ENCODE measurements at regions not wholly inside any gene's neighbourhood (a gene's known extent, or its start where the extent isn't known, plus 50 kb on each side); places are given as distances from the start of the nearest gene placed in this dataset.

DNA sequence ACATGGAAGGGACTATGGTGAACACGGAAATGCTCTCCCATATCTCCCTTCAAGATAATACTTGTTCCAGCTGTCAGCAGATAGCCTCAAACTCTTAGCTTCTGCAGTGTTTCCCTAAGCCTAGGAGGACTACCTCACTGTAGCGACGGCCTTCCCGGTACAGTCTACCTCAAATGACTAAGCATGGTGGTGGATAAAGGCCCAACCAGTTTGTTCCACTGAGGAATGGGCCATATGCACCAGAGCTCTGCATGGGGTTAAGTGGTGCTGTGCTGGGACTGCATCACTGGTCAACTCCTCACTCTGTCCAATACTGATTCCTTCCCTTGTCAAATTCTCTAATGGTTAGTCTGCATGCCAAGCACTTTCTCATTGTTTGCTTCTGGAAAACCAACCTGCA is 119.6 kb upstream of the GNPDA2 start:
- no peaks in the 10 kb centered on the region for H3K9me3 ChIP-seq
- WGBS, 2 donors (ENCODE audit: low coverage in 1 of 2), result 32 to 49% methylated on average over 3 to 4 of the region's 4 CpGs
- TF ChIP-seq POLR2AphosphoS5 (IDR thresholded peaks at IDR 0.05) (no peak), POLR2A (IDR thresholded peaks at IDR 0.05) (no peak), EP300 (IDR thresholded peaks at IDR 0.05) (no peak)
- TF ChIP-seq, protein P1, sequence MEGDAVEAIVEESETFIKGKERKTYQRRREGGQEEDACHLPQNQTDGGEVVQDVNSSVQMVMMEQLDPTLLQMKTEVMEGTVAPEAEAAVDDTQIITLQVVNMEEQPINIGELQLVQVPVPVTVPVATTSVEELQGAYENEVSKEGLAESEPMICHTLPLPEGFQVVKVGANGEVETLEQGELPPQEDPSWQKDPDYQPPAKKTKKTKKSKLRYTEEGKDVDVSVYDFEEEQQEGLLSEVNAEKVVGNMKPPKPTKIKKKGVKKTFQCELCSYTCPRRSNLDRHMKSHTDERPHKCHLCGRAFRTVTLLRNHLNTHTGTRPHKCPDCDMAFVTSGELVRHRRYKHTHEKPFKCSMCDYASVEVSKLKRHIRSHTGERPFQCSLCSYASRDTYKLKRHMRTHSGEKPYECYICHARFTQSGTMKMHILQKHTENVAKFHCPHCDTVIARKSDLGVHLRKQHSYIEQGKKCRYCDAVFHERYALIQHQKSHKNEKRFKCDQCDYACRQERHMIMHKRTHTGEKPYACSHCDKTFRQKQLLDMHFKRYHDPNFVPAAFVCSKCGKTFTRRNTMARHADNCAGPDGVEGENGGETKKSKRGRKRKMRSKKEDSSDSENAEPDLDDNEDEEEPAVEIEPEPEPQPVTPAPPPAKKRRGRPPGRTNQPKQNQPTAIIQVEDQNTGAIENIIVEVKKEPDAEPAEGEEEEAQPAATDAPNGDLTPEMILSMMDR (IDR thresholded peaks at IDR 0.05), result no peak
- H3K36me3 ChIP-seq, result no peaks in the 10 kb centered on the region
- ATAC-seq, result no peak
- peaks cover 0 to 11% (median 0%) of the 10 kb centered on the region in 3 donors for H3K4me1 ChIP-seq
- peak overlapping the region in 1 of 4 donors; percentile 5 for H3K27ac ChIP-seq
- no peak overlapping the region for H3K4me3 ChIP-seq
- no peaks in the 10 kb centered on the region for H3K27me3 ChIP-seq

DNA sequence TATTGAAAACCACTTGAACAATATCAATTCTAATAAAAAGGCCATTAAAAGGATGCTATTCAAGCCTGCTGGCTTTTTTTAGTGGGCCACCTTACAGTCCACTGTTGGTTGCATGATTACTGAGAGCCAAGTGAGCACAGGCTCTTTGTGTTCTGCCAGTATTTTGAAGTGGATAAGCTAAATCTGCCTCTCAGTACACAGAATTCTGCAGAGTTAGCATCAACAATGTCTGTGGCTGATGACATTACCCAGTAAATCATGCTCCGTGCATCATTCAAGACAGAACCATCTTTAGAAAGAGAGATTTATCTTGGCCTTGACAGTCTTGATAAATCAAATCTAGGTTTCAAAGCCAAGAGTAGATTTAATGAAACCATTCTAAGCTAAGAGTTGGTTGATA is 119.0 kb upstream of the GNPDA2 start:
- H3K27ac ChIP-seq, result no peak overlapping the region
- 27 to 29% methylated on average over 1 of the region's 1 CpG for WGBS, 2 donors (ENCODE audit: low coverage in 1 of 2)
- H3K36me3 ChIP-seq, result no peaks in the 10 kb centered on the region
- H3K27me3 ChIP-seq, result no peaks in the 10 kb centered on the region
- no peaks in the 10 kb centered on the region for H3K9me3 ChIP-seq
- H3K4me3 ChIP-seq, result no peak overlapping the region
- no peak for ATAC-seq
- TF ChIP-seq POLR2AphosphoS5 (IDR thresholded peaks at IDR 0.05), result peak; percentile 52
- no peak for TF ChIP-seq EP300 (IDR thresholded peaks at IDR 0.05)
- peaks cover 0 to 11% (median 0%) of the 10 kb centered on the region in 3 donors for H3K4me1 ChIP-seq

DNA sequence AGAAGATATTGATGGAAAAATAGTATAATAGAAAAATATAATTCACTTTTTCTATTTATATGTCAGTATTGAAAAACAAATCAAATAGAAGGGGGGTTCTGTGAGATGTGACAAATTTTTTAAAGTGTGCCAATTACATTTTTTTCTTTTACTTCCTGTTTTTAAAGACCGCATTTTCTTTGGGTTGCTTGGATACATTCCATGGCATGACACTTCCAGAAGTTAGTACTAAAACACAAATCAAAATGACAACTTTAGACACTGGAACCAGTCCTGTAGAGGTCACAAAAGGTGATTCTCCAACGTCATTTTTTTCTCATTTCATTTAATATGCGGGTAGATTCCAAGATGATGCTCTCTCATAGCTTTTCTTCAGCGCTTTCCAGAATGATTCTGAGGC is 116.2 kb upstream of the GNPDA2 start:
- H3K27me3 ChIP-seq, result no peaks in the 10 kb centered on the region
- no peaks in the 10 kb centered on the region for H3K9me3 ChIP-seq
- H3K27ac ChIP-seq, result no peak overlapping the region
- no peak overlapping the region for H3K4me3 ChIP-seq
- 48 to 50% methylated on average over 4 of the region's 4 CpGs for WGBS, 2 donors (ENCODE audit: low coverage in 1 of 2)
- TF ChIP-seq, protein P1 (IDR thresholded peaks at IDR 0.05), result no peak
- TF ChIP-seq EP300 (IDR thresholded peaks at IDR 0.05), result no peak
- TF ChIP-seq POLR2A (IDR thresholded peaks at IDR 0.05), result no peak
- no peak for TF ChIP-seq POLR2AphosphoS5 (IDR thresholded peaks at IDR 0.05)
- no peaks in the 10 kb centered on the region for H3K36me3 ChIP-seq
- H3K4me1 ChIP-seq, result peaks cover 0 to 11% (median 0%) of the 10 kb centered on the region in 3 donors
- no peak for ATAC-seq

DNA sequence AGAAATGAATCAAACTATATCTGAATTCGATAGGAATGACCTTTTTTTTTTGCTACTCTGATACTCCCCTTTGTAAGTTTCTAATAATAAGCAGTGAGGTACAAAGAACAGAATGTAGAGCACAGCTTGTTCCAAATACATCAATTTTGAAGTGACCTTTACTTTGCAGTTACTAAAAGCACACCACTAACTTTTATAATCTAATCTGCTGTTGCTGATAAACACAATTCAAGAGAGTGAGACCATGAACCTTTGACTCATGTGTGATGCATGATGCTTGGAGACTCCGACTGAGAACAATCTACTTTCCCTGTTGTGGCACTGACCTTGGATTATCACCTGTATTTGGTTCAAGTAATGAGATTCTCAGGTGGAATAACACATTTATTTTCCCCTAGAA is 91.6 kb upstream of the GNPDA2 start:
- Histone ChIP-seq H3K27ac (peak overlapping the region in 3 of 4 donors; percentile 36 to 60 (median 39)), H3K4me3 (no peak overlapping the region), H3K36me3 (no peaks in the 10 kb centered on the region), H3K9me3 (peaks cover 0 to 10% (median 0%) of the 10 kb centered on the region in 3 donors), H3K4me1 (peaks cover 0 to 18% (median 4%) of the 10 kb centered on the region in 3 donors), H3K27me3 (no peaks in the 10 kb centered on the region)
- TF ChIP-seq EP300 (IDR thresholded peaks at IDR 0.05) (no peak), POLR2AphosphoS5 (IDR thresholded peaks at IDR 0.05) (peak; percentile 89)
- WGBS, 2 donors (ENCODE audit: low coverage in 1 of 2), result 18 to 28% methylated on average over 2 of the region's 2 CpGs
- peak; percentile 51 for ATAC-seq

DNA sequence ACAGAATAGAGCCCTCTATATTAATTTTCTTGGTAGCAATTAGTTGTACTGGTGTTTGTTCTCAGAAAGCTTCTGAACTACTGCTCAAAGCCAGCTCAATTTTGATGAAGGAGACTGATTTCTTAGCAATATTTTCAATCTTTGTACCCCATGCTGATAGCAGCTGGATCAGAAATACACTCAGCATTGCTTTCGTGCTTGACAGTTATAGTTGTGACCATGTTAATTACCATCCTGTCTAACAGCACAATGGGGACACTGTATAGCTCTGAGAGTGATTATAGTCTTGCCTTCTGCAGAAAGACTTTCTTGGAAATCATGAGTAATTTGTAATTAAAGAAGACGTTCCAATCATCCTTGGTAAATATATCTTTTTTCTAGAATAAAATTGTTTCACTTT is 79.7 kb upstream of the GNPDA2 start:
- no peak overlapping the region for H3K4me3 ChIP-seq
- no peaks in the 10 kb centered on the region for H3K36me3 ChIP-seq
- ATAC-seq, result no peak
- no peaks in the 10 kb centered on the region for H3K9me3 ChIP-seq
- TF ChIP-seq, protein P1 (IDR thresholded peaks at IDR 0.05), result no peak
- TF ChIP-seq POLR2AphosphoS5 (IDR thresholded peaks at IDR 0.05) (no peak), EP300 (IDR thresholded peaks at IDR 0.05) (no peak), POLR2A (IDR thresholded peaks at IDR 0.05) (no peak)
- 60 to 65% methylated on average over 2 of the region's 2 CpGs for WGBS, 2 donors (ENCODE audit: low coverage in 1 of 2)
- no peaks in the 10 kb centered on the region for H3K4me1 ChIP-seq
- no peak overlapping the region for H3K27ac ChIP-seq
- H3K27me3 ChIP-seq, result no peaks in the 10 kb centered on the region

DNA sequence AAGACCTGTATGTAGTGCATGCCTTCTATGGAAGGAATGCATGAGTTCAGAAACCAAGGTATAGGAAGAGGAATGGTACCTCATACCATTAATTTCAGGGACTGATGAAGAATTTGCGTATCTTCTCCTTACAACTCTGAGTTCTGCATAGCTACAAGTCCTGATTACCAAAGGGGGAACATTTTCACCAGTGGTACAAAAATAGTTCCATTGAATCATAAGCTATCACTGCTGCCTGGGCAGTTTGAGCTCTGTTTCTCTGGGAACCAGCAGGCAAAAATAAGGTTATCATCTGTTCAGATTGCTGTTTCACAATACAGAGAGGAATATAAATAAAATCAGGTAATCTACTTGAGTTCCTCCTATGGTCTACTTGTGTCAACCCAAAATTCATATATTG is 77.9 kb upstream of the GNPDA2 start:
- TF ChIP-seq POLR2AphosphoS5 (IDR thresholded peaks at IDR 0.05) (no peak), POLR2A (IDR thresholded peaks at IDR 0.05) (no peak), EP300 (IDR thresholded peaks at IDR 0.05) (no peak)
- TF ChIP-seq, protein P1 (IDR thresholded peaks at IDR 0.05), result no peak
- H3K36me3 ChIP-seq, result no peaks in the 10 kb centered on the region
- H3K4me3 ChIP-seq, result no peak overlapping the region
- WGBS, 2 donors (ENCODE audit: low coverage in 1 of 2), result 88 to 100% methylated on average over 1 of the region's 1 CpG
- H3K9me3 ChIP-seq, result no peaks in the 10 kb centered on the region
- no peak for ATAC-seq
- H3K27me3 ChIP-seq, result no peaks in the 10 kb centered on the region
- no peak overlapping the region for H3K27ac ChIP-seq
- H3K4me1 ChIP-seq, result no peaks in the 10 kb centered on the region
